ENCODE measurements at regions not wholly inside any gene's neighbourhood (a gene's known extent, or its start where the extent isn't known, plus 50 kb on each side); places are given as distances from the start of the nearest gene placed in this dataset.

DNA sequence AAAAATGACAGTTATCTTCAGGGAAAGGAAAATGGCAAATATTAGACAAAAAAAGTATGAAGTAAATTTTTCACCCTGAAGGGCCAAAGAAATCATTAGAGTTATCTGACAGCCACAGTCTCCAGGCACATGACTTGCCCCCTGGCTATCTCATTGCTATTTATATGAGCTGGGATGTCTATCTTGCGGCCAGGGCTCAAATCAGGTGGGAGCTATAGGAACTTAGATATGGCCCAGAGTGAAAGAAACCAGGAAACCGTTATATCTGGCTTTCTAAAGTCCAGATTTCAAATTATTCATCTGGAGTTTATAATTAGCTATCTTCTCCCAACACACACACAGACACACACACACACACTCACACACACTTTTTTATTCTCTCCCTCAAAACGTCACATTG lies 135.3 kb upstream of the EEF1E1 start:
- H3K4me1 Mint-ChIP-seq: peaks cover 40% of the 10 kb centered on the region
- Histone ChIP-seq H3K9me3 (ENCODE audit: low read depth) (no peaks in the 10 kb centered on the region), H3K9ac (no peak overlapping the region), H4K20me1 (ENCODE audit: low read depth) (no peaks in the 10 kb centered on the region), H3K36me3 (no peaks in the 10 kb centered on the region), H3K4me3 (no peak overlapping the region), H2AFZ (replicated peaks) (no peak overlapping the region), H3F3A (ENCODE audit: low read depth) (no peaks in the 10 kb centered on the region), H3K79me2 (ENCODE audit: low read depth) (no peaks in the 10 kb centered on the region), H3K27ac (no peak overlapping the region), H3K4me1 (peaks cover 11% of the 10 kb centered on the region), H3K27me3 (no peaks in the 10 kb centered on the region), H3K4me2 (no peak overlapping the region)
- TF ChIP-seq, protein P1, sequence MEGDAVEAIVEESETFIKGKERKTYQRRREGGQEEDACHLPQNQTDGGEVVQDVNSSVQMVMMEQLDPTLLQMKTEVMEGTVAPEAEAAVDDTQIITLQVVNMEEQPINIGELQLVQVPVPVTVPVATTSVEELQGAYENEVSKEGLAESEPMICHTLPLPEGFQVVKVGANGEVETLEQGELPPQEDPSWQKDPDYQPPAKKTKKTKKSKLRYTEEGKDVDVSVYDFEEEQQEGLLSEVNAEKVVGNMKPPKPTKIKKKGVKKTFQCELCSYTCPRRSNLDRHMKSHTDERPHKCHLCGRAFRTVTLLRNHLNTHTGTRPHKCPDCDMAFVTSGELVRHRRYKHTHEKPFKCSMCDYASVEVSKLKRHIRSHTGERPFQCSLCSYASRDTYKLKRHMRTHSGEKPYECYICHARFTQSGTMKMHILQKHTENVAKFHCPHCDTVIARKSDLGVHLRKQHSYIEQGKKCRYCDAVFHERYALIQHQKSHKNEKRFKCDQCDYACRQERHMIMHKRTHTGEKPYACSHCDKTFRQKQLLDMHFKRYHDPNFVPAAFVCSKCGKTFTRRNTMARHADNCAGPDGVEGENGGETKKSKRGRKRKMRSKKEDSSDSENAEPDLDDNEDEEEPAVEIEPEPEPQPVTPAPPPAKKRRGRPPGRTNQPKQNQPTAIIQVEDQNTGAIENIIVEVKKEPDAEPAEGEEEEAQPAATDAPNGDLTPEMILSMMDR (IDR thresholded peaks at IDR 0.05): no peak
- no peak for TF ChIP-seq EZH2phosphoT487 (IDR thresholded peaks at IDR 0.05)
- TF ChIP-seq EZH2 (IDR thresholded peaks at IDR 0.05): no peak
- H3K36me3 Mint-ChIP-seq: no peaks in the 10 kb centered on the region
- H3K4me3 Mint-ChIP-seq: no peak overlapping the region
- no peak for DNase-seq (ENCODE audit: low spot score)
- H3K27ac Mint-ChIP-seq: no peak overlapping the region
- peaks cover 4% of the 10 kb centered on the region for H3K27me3 Mint-ChIP-seq (ENCODE audit: insufficient read depth, low read depth)
- no peaks in the 10 kb centered on the region for H3K9me3 Mint-ChIP-seq

DNA sequence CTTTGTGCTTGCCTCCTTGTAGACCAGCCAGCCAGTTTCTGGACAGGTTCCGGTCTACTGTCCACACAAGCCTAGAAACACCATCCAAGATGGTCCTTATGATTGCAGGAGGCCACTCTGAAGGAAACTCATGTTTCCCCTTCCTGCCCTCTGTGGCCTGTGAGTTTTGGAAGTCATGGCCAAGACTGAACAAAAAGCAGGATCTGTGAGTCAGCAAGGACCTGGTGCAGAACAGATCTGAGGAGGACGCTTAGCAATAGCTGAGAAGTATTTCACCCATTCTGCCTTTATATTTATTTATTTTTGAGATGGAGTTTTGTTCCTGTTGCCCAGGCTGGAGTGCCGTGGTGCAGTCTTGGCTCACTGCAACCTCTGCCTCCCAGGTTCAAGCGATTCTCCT lies 134.6 kb upstream of the EEF1E1 start:
- Mint-ChIP-seq H3K27ac (no peak overlapping the region), H3K27me3 (ENCODE audit: insufficient read depth, low read depth) (peaks cover 4% of the 10 kb centered on the region), H3K9me3 (no peaks in the 10 kb centered on the region), H3K36me3 (no peaks in the 10 kb centered on the region), H3K4me1 (peaks cover 33% of the 10 kb centered on the region), H3K4me3 (no peak overlapping the region)
- Histone ChIP-seq H4K20me1 (ENCODE audit: low read depth) (no peaks in the 10 kb centered on the region), H3K4me3 (no peak overlapping the region), H3K9ac (no peak overlapping the region), H3K27ac (no peak overlapping the region), H3F3A (ENCODE audit: low read depth) (no peaks in the 10 kb centered on the region), H3K4me1 (peaks cover 11% of the 10 kb centered on the region), H3K27me3 (no peaks in the 10 kb centered on the region), H3K9me3 (ENCODE audit: low read depth) (no peaks in the 10 kb centered on the region), H2AFZ (replicated peaks) (no peak overlapping the region), H3K36me3 (no peaks in the 10 kb centered on the region), H3K4me2 (no peak overlapping the region), H3K79me2 (ENCODE audit: low read depth) (no peaks in the 10 kb centered on the region)
- no peak for DNase-seq (ENCODE audit: low spot score)
- no peak for TF ChIP-seq EZH2 (IDR thresholded peaks at IDR 0.05)
- no peak for TF ChIP-seq EZH2phosphoT487 (IDR thresholded peaks at IDR 0.05)
- TF ChIP-seq, protein P1 (IDR thresholded peaks at IDR 0.05): no peak

DNA sequence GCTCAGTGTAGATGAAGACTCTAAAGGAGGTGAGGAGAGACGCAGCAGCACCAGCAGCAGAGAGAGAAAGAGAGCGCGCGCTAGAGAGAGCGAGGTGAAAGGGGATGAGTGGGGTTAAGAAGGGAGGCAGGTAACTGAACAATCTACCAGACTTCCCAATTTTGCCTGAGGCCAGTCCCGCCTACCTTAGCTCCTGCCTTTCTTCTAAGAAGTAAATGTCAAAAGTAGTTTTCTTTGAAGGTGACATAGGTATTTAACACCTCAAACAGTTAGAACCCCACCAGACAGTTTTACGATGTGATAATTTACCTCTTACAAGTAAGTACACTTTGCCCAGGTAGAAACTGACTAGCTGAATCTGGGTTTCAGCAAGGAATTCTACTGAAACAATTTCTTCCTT lies 132.0 kb upstream of the EEF1E1 start:
- Mint-ChIP-seq H3K4me1 (peaks cover 30% of the 10 kb centered on the region), H3K27me3 (ENCODE audit: insufficient read depth, low read depth) (peaks cover 4% of the 10 kb centered on the region), H3K4me3 (no peak overlapping the region), H3K9me3 (no peaks in the 10 kb centered on the region), H3K36me3 (no peaks in the 10 kb centered on the region), H3K27ac (no peak overlapping the region)
- Histone ChIP-seq H3K79me2 (ENCODE audit: low read depth) (no peaks in the 10 kb centered on the region), H3K9ac (no peak overlapping the region), H3K4me1 (peaks cover 11% of the 10 kb centered on the region), H3K4me3 (no peak overlapping the region), H3K27me3 (no peaks in the 10 kb centered on the region), H2AFZ (replicated peaks) (no peak overlapping the region), H3K4me2 (no peak overlapping the region), H3F3A (ENCODE audit: low read depth) (no peaks in the 10 kb centered on the region), H4K20me1 (ENCODE audit: low read depth) (no peaks in the 10 kb centered on the region), H3K9me3 (ENCODE audit: low read depth) (no peaks in the 10 kb centered on the region), H3K36me3 (no peaks in the 10 kb centered on the region), H3K27ac (no peak overlapping the region)
- no peak for TF ChIP-seq EZH2 (IDR thresholded peaks at IDR 0.05)
- no peak for TF ChIP-seq EZH2phosphoT487 (IDR thresholded peaks at IDR 0.05)
- TF ChIP-seq, protein P1 (IDR thresholded peaks at IDR 0.05): no peak
- no peak for DNase-seq (ENCODE audit: low spot score)

All from neural progenitor cell (in vitro differentiated cells).